H1 (cell line): ENCODE measurements at regions not wholly inside any gene's neighbourhood (a gene's known extent, or its start where the extent isn't known, plus 50 kb on each side); places are given as distances from the start of the nearest gene placed in this dataset.

ENCODE experiments used
- CTCF ChIA-PET: fragments of 300-600 bp; sonication (Branson Sonifier 250); formaldehyde crosslinking; loops from one replicate; lab custom pipeline; 2021; ENCODE audit not compliant: partially characterized antibody; lab: Charles Lee
- POLR2A ChIA-PET: fragments of 300-600 bp; sonication (Branson Sonifier 250); formaldehyde crosslinking; loops from one replicate; lab custom pipeline; 2021; ENCODE audit warnings: inconsistent platforms; ENCODE audit not compliant: partially characterized antibody; lab: Charles Lee
- DNase-seq, 2 experiments: peaks; one replicate each; pipeline versions ENCODE4 v3.0.0 to v3.0.0-alpha.2; 2010 to 2022; ENCODE audit warnings: low spot score in 2 of 2, low read depth in 1 of 2, mixed read lengths in 1 of 2
- FAIRE-seq: peaks from 2 replicates; lab custom pipeline; 2011; peaks lifted over from hg19 to GRCh38; lab: Jason Lieb, UNC
- H2AFZ ChIP-seq: 2 replicates; pipeline ENCODE4 v1.8.1; 2012; ENCODE audit warnings: low read length, inconsistent platforms
- H2AK5ac ChIP-seq: 2 replicates; pipeline ENCODE4 v1.6.1; 2013; ENCODE audit warnings: low read depth, low read length
- H2BK120ac ChIP-seq: replicated peaks from 2 replicates; pipeline ENCODE3; 2013; ENCODE audit warnings: low read depth, low read length, inconsistent platforms
- H2BK12ac ChIP-seq: 2 replicates; pipeline ENCODE4 v1.6.1; 2013; ENCODE audit warnings: low read depth, low read length
- H2BK15ac ChIP-seq: 2 replicates; pipeline ENCODE4 v1.6.1; 2013; ENCODE audit warnings: low read length
- H2BK20ac ChIP-seq: 2 replicates; pipeline ENCODE4 v1.6.1; 2013; ENCODE audit warnings: low read length
- H2BK5ac ChIP-seq: 2 replicates; pipeline ENCODE4 v1.6.1; 2013; ENCODE audit warnings: low read depth, low read length
- H3K14ac ChIP-seq: 2 replicates; pipeline ENCODE4 v1.6.1; 2013; ENCODE audit warnings: inconsistent platforms; ENCODE audit not compliant: insufficient read length
- H3K18ac ChIP-seq: 2 replicates; pipeline ENCODE4 v1.6.1; 2013; ENCODE audit warnings: low read length; ENCODE audit errors: extremely low read depth
- H3K23ac ChIP-seq: 2 replicates; pipeline ENCODE4 v1.6.1; 2013; ENCODE audit warnings: inconsistent platforms; ENCODE audit not compliant: insufficient read length
- H3K23me2 ChIP-seq: 2 replicates; pipeline ENCODE4 v1.6.1; 2013; ENCODE audit warnings: low read depth, low read length
- H3K27ac ChIP-seq: 2 replicates; pipeline ENCODE4 v1.6.1; 2011; ENCODE audit warnings: low read depth, low read length, inconsistent platforms
- H3K27me3 ChIP-seq, 4 experiments: replicated peaks in 1 of 4; 1 replicate in 1 of 4; 2 replicates in 3 of 4; pipeline versions ENCODE4 v1.6.1 to v1.8.1; 2011 to 2013; ENCODE audit warnings: low read length in 3 of 4, mild to moderate bottlenecking in 3 of 4, inconsistent platforms in 2 of 4, mixed read lengths in 2 of 4, moderate library complexity in 1 of 4; ENCODE audit not compliant: control insufficient read depth in 3 of 4, insufficient read depth in 3 of 4; ENCODE audit errors: extremely low read depth in 1 of 4
- H3K36me3 ChIP-seq, 4 experiments: 2 replicates each; pipeline versions ENCODE4 v1.6.1 to v1.8.1; 2011 to 2013; ENCODE audit warnings: mild to moderate bottlenecking in 4 of 4, low read length in 3 of 4, moderate library complexity in 2 of 4, control low read depth in 1 of 4, inconsistent platforms in 1 of 4; ENCODE audit not compliant: insufficient read depth in 4 of 4, control insufficient read depth in 2 of 4
- H3K4ac ChIP-seq: replicated peaks from 2 replicates; pipeline ENCODE3; 2013; ENCODE audit warnings: low read length, low read depth, mixed read lengths, inconsistent platforms; ENCODE audit not compliant: insufficient read length
- H3K4me1 ChIP-seq, 4 experiments: replicated peaks in 1 of 4; 1 replicate in 1 of 4; 2 replicates in 3 of 4; pipeline versions ENCODE4 v1.6.1 to v1.8.1; 2011 to 2013; ENCODE audit warnings: low read length in 3 of 4, inconsistent platforms in 2 of 4, mixed read lengths in 1 of 4; ENCODE audit not compliant: insufficient read depth in 4 of 4, control insufficient read depth in 3 of 4
- H3K4me2 ChIP-seq, 2 experiments: 2 replicates each; pipeline versions ENCODE4 v1.6.1 to v1.8.1; 2011 to 2013; ENCODE audit warnings: low read depth in 2 of 2, low read length in 2 of 2, control low read depth in 1 of 2, inconsistent platforms in 1 of 2, mild to moderate bottlenecking in 1 of 2; ENCODE audit not compliant: insufficient read depth in 1 of 2
- H3K4me3 ChIP-seq, 4 experiments: fragments of 200-600, 300-600 bp in 1 of 4; sonication (generic), shearing (Covaris generic), sonication (Bioruptor Twin) in 1 of 4; 2 replicates each; pipeline versions ENCODE4 v1.5.1 to v1.8.1; 2011 to 2016; ENCODE audit warnings: low read length in 4 of 4, low read depth in 3 of 4, control low read depth in 2 of 4, inconsistent platforms in 2 of 4, mild to moderate bottlenecking in 2 of 4, mixed read lengths in 1 of 4, moderate library complexity in 1 of 4; ENCODE audit not compliant: insufficient read depth in 2 of 4; ENCODE audit errors: extremely low read depth in 1 of 4
- H3K56ac ChIP-seq: replicated peaks from 2 replicates; pipeline ENCODE3; 2013; ENCODE audit warnings: low read depth, mild to moderate bottlenecking, mixed read lengths, low read length, inconsistent platforms; ENCODE audit not compliant: insufficient read length
- H3K79me1 ChIP-seq: 2 replicates; pipeline ENCODE4 v1.6.1; 2013; ENCODE audit warnings: low read depth, low read length, control low read depth
- H3K79me2 ChIP-seq, 2 experiments: 2 replicates each; pipeline versions ENCODE4 v1.6.1 to v1.8.1; 2012 to 2013; ENCODE audit warnings: low read length in 2 of 2, mild to moderate bottlenecking in 2 of 2, inconsistent platforms in 1 of 2; ENCODE audit not compliant: insufficient read depth in 2 of 2, control insufficient read depth in 1 of 2
- H3K9ac ChIP-seq, 4 experiments: replicated peaks in 1 of 4; 1 replicate in 1 of 4; 2 replicates in 3 of 4; pipeline versions ENCODE4 v1.6.1 to v1.8.1; 2011 to 2013; ENCODE audit warnings: low read depth in 3 of 4, low read length in 3 of 4, control low read depth in 2 of 4, mild to moderate bottlenecking in 2 of 4, moderate library complexity in 2 of 4, inconsistent platforms in 1 of 4; ENCODE audit errors: extremely low read depth in 1 of 4
- H3K9me3 ChIP-seq, 2 experiments: 2 replicates each; pipeline versions ENCODE4 v1.6.1 to v1.8.1; 2012 to 2013; ENCODE audit warnings: mild to moderate bottlenecking in 2 of 2, moderate library complexity in 2 of 2, control low read depth in 1 of 2, inconsistent platforms in 1 of 2, low read depth in 1 of 2, low read length in 1 of 2, mixed read lengths in 1 of 2; ENCODE audit not compliant: insufficient read depth in 2 of 2
- H4K20me1 ChIP-seq, 2 experiments: replicated peaks in 1 of 2; 2 replicates each; pipeline versions ENCODE3 to v1.8.1; 2011 to 2013; ENCODE audit warnings: inconsistent platforms in 2 of 2, low read length in 2 of 2, mild to moderate bottlenecking in 1 of 2; ENCODE audit not compliant: insufficient read depth in 2 of 2, control insufficient read depth in 1 of 2
- H4K5ac ChIP-seq: 2 replicates; pipeline ENCODE4 v1.6.1; 2013; ENCODE audit warnings: low read length, low read depth, mixed read lengths, inconsistent platforms; ENCODE audit not compliant: insufficient read length
- H4K8ac ChIP-seq: 2 replicates; pipeline ENCODE4 v1.8.0; 2013; ENCODE audit warnings: mild to moderate bottlenecking, moderate library complexity, low read length, inconsistent platforms; ENCODE audit not compliant: insufficient read depth; ENCODE audit errors: extremely low read depth
- H4K91ac ChIP-seq: replicated peaks from 2 replicates; pipeline ENCODE3; 2013; ENCODE audit warnings: low read length, mixed read lengths, inconsistent platforms; ENCODE audit not compliant: insufficient read length
- whole genome bisulfite sequencing, 2 experiments: shearing (Covaris generic) in 1 of 2; methylation state at CpG; one replicate each; pipeline versions ENCODE4 v1.1.6 to v1.1.7; 2013 to 2015; ENCODE audit warnings: low lambda C conversion rate in 2 of 2, mixed read lengths in 2 of 2, inconsistent platforms in 1 of 2, low coverage in 1 of 2, missing lambda C conversion rate in 1 of 2; ENCODE audit not compliant: insufficient replicate concordance in 2 of 2, insufficient coverage in 1 of 2, insufficient read length in 1 of 2; ENCODE audit errors: extremely low coverage in 1 of 2, missing lambda C conversion rate in 1 of 2; 5-methylcytosine and 5-hydroxymethylcytosine counted together
- TF ChIP-seq, protein P1 (sequence below): IDR thresholded peaks from 2 replicates; pipeline ENCODE4 v1.6.1; 2011; ENCODE audit warnings: low read depth, mild to moderate bottlenecking, low read length; ENCODE audit not compliant: insufficient read depth

DNA sequence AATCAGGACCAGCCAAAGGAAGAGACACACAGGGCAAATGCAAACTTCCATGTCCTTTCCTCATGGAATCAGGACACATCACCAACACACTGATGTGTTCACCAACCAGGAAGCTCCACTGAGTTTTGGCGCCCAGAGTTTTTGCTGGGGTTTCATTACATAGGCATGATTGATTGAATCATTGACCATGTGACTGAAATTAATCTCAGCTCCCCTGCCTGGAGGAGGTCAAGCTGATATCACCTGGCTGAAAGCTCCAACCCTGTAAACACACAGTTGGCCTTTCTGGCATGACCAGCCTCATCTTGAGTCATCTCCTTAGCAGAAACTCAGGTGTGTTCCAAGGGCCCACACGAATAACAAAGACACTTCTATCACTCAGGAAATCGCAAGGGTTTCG is 133.2 kb downstream of the TRIM29 start:
- H3K27ac ChIP-seq, result no peak overlapping the region
- no peak overlapping the region for H3K4me3 ChIP-seq
- H2BK20ac ChIP-seq, result no peak overlapping the region
- no peak overlapping the region for H2AFZ ChIP-seq
- 48% methylated on average over 4 of the region's 4 CpGs; no CpG with 5 or more reads in 1 of the 2 experiments for WGBS, 2 experiments
- no peak overlapping the region for H3K14ac ChIP-seq
- no peaks in the 10 kb centered on the region for H3K79me1 ChIP-seq
- no peak overlapping the region for H3K4ac ChIP-seq
- no peaks in the 10 kb centered on the region for H3K9me3 ChIP-seq
- H3K79me2 ChIP-seq, result no peaks in the 10 kb centered on the region
- H2BK120ac ChIP-seq, result no peak overlapping the region
- no peaks in the 10 kb centered on the region for H3K23me2 ChIP-seq
- TF ChIP-seq, protein P1, sequence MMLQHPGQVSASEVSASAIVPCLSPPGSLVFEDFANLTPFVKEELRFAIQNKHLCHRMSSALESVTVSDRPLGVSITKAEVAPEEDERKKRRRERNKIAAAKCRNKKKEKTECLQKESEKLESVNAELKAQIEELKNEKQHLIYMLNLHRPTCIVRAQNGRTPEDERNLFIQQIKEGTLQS, result no peak
- TF ChIP-seq, all 59 proteins: peak for 0
- CTCF ChIA-PET, result interaction anchor here (0.7 to 8.6 kb wide), 6 partner anchors 8 to 215 kb away, joined by 3 to 90 read pairs (median 3); no protein-coding TSS in a partner anchor
- H2BK5ac ChIP-seq, result no peak overlapping the region
- POLR2A ChIA-PET, result interaction anchor here (1.0 kb wide), 1 partner anchor 23 kb away, joined by 3 read pairs; no protein-coding TSS in a partner anchor
- no peak overlapping the region for H2BK15ac ChIP-seq
- no peak overlapping the region for H4K8ac ChIP-seq
- H2AK5ac ChIP-seq, result no peak overlapping the region
- no peak overlapping the region for H4K5ac ChIP-seq
- DNase-seq (no peak), FAIRE-seq (no peak)
- no peak overlapping the region for H3K18ac ChIP-seq
- no peaks in the 10 kb centered on the region for H4K20me1 ChIP-seq
- no peak overlapping the region for H3K9ac ChIP-seq
- no peak overlapping the region for H3K56ac ChIP-seq
- no peak overlapping the region for H4K91ac ChIP-seq
- H2BK12ac ChIP-seq, result no peak overlapping the region
- no peak overlapping the region for H3K4me2 ChIP-seq
- peaks cover 0 to 15% (median 7%) of the 10 kb centered on the region in 4 experiments; a peak in 4 of 7 replicates for H3K4me1 ChIP-seq
- no peak overlapping the region for H3K23ac ChIP-seq
- H3K36me3 ChIP-seq, result no peaks in the 10 kb centered on the region
- H3K27me3 ChIP-seq, result no peaks in the 10 kb centered on the region
